CD4-positive, CD25-positive, alpha-beta regulatory T cell (primary cell): ENCODE measurements at regions not wholly inside any gene's neighbourhood (a gene's known extent, or its start where the extent isn't known, plus 50 kb on each side); places are given as distances from the start of the nearest gene placed in this dataset.
A peak's percentile ranks its signal among the peaks of the same experiment; 100 is the strongest.
"Not testable (repeated sequence)": the region's sequence is repeated elsewhere in the genome, so short reads cannot be mapped to it uniquely, and the experiment has no call there.

Experiments used
- ATAC-seq, 2 donors: fragments of 150-1000 bp; cut with Tn5 transposase; one replicate each; pipeline ENCODE4 v1.10.0; 2021; ENCODE audit warnings: low read depth in 2 of 2, moderate number of reproducible peaks in 2 of 2, moderate library complexity in 1 of 2
- DNase-seq, 3 donors: peaks; one replicate each; pipeline versions ENCODE4 v3.0.0 to v3.0.0-alpha.2; 2012 to 2022; ENCODE audit warnings: mixed read lengths in 1 of 3
- H3K27ac ChIP-seq: one replicate; pipeline ENCODE4 v1.7.0; 2013; ENCODE audit warnings: mild to moderate bottlenecking, low read length; ENCODE audit not compliant: insufficient read depth, poor library complexity, severe bottlenecking
- H3K27me3 ChIP-seq: one replicate; pipeline ENCODE4 v1.7.0; 2013; ENCODE audit warnings: low read length; ENCODE audit not compliant: control insufficient read depth, insufficient read depth
- H3K36me3 ChIP-seq: one replicate; pipeline ENCODE4 v1.7.0; 2013; ENCODE audit warnings: mild to moderate bottlenecking, low read length, moderate library complexity; ENCODE audit not compliant: control insufficient read depth, insufficient read depth
- H3K4me1 ChIP-seq: 2 replicates; pipeline ENCODE4 v1.7.0; 2013; ENCODE audit warnings: mild to moderate bottlenecking, low read length; ENCODE audit not compliant: insufficient read depth, control insufficient read depth, poor library complexity, severe bottlenecking
- H3K4me3 ChIP-seq: one replicate; pipeline ENCODE4 v1.7.0; 2013; ENCODE audit warnings: low read depth, mild to moderate bottlenecking, low read length, moderate library complexity
- H3K9me3 ChIP-seq, 2 experiments: 1 replicate in 1 of 2; 2 replicates in 1 of 2; pipeline ENCODE4 v1.7.0; 2013; ENCODE audit warnings: low read length in 2 of 2, mild to moderate bottlenecking in 1 of 2, moderate library complexity in 1 of 2; ENCODE audit not compliant: control insufficient read depth in 2 of 2
- H3K27ac Mint-ChIP-seq, 3 donors: one replicate each; pipeline ENCODE4 v1.8.0; 2020 to 2022; ENCODE audit warnings: mild to moderate bottlenecking in 3 of 3, mixed read lengths in 3 of 3, moderate library complexity in 2 of 3
- H3K27me3 Mint-ChIP-seq: one replicate; pipeline ENCODE4 v1.8.0; 2022; ENCODE audit warnings: mild to moderate bottlenecking, mixed read lengths
- H3K36me3 Mint-ChIP-seq: one replicate; pipeline ENCODE4 v1.8.0; 2020; ENCODE audit warnings: mixed read lengths
- H3K4me1 Mint-ChIP-seq, 4 donors: one replicate each; pipeline ENCODE4 v1.8.0; 2020 to 2022; ENCODE audit warnings: mixed read lengths in 4 of 4, mild to moderate bottlenecking in 1 of 4
- H3K4me3 Mint-ChIP-seq, 4 donors: one replicate each; pipeline ENCODE4 v1.8.0; 2020 to 2022; ENCODE audit warnings: mild to moderate bottlenecking in 4 of 4, mixed read lengths in 4 of 4, moderate library complexity in 3 of 4
- H3K9me3 Mint-ChIP-seq, 7 donors: one replicate each; pipeline ENCODE4 v1.8.0; 2020 to 2022; ENCODE audit warnings: mixed read lengths in 7 of 7, mild to moderate bottlenecking in 3 of 7, moderate library complexity in 2 of 7

DNA sequence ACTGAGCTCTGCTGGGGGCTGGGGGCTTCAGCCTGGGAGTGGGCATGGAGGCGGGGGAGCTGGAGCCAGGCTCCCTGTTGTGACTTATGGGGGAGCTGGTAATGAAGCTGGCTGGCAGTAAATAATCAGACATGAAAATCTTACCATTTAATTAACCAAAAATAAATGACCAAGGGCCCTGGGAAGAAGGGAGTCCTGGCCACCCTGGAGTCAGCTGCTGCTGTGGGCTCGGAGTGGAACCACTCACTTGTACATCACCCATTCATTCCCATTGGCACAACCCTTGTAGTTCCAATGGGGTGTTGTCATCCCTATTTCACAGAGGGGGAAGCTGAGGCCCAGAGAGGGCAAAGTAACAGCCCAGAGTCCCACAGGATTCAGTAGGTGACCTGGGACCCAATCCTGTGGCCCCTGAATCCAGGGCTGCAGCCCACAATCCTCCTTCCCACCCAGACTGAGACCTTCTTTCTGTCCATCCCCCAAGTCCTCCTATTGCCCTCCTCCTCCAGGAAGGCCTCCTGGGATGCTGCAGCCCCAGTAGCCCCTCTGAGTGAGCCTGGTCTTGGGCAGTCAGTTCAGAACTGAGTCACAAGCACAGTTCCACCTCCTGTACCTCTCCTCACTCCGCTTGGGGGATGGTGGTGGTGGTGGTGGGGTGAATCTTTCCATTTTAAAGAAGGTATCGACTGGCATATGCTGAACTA is 259.4 kb upstream of the MVB12B start:
- Mint-ChIP-seq H3K36me3 (no peaks in the 10 kb centered on the region), H3K9me3 (no peaks in the 10 kb centered on the region), H3K4me1 (no peaks in the 10 kb centered on the region), H3K27me3 (peaks cover 4% of the 10 kb centered on the region), H3K27ac (no peak overlapping the region), H3K4me3 (no peak overlapping the region)
- no peaks in the 10 kb centered on the region for H3K27me3 ChIP-seq
- H3K4me3 ChIP-seq: no peak overlapping the region
- DNase-seq (no peak), ATAC-seq (no peak)
- H3K36me3 ChIP-seq: no peaks in the 10 kb centered on the region
- no peaks in the 10 kb centered on the region for H3K4me1 ChIP-seq
- H3K27ac ChIP-seq: no peak overlapping the region
- no peaks in the 10 kb centered on the region for H3K9me3 ChIP-seq

GRCh38 chr9:126068534-126069230 is 257.9 kb upstream of the MVB12B start:
- H3K27me3 ChIP-seq: no peaks in the 10 kb centered on the region
- no peak for DNase-seq
- H3K9me3 Mint-ChIP-seq: peaks cover 0 to 1% (median 0%) of the 10 kb centered on the region in 7 donors
- peaks cover 4% of the 10 kb centered on the region for H3K27me3 Mint-ChIP-seq
- no peaks in the 10 kb centered on the region for H3K9me3 ChIP-seq
- no peak overlapping the region for H3K27ac ChIP-seq
- H3K27ac Mint-ChIP-seq: no peak overlapping the region
- no peak overlapping the region for H3K4me3 ChIP-seq
- no peaks in the 10 kb centered on the region for H3K4me1 ChIP-seq
- no peak overlapping the region for H3K4me3 Mint-ChIP-seq
- no peaks in the 10 kb centered on the region for H3K36me3 ChIP-seq
- no peaks in the 10 kb centered on the region for H3K36me3 Mint-ChIP-seq
- no peak for ATAC-seq
- H3K4me1 Mint-ChIP-seq: no peaks in the 10 kb centered on the region

DNA sequence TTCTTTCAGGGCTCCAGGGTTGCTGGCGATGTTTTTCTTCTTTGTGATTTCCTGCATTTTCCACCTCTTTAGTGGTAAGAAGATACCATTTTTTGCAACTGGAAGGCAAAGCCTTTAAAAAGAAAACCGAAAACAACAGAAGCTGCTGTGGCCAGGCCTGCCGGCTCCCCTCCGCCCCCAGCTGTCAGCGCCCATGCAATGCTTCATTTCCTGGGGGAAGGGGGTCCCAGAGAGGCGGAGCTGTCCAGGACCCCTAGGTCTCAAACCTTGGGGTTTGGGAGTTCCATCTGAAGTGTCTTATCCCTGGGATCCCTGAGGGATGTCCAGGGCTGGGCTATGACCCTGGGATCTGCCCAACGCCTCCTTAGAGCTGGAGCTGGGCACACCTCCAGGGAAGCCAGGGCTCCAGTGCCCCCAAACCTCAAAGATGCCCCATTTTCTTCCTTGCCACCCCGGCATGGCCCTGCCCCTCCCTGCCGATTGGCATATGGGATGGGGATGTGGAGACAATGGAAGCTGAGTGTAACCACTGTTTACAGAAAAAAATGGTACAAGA is 257.2 kb upstream of the MVB12B start:
- no peaks in the 10 kb centered on the region for H3K4me1 ChIP-seq
- DNase-seq (no peak), ATAC-seq (no peak)
- H3K4me3 Mint-ChIP-seq: no peak overlapping the region
- peaks cover 4% of the 10 kb centered on the region for H3K27me3 Mint-ChIP-seq
- H3K9me3 ChIP-seq: no peaks in the 10 kb centered on the region
- H3K27ac ChIP-seq: no peak overlapping the region
- no peak overlapping the region for H3K27ac Mint-ChIP-seq
- no peaks in the 10 kb centered on the region for H3K27me3 ChIP-seq
- no peaks in the 10 kb centered on the region for H3K36me3 ChIP-seq
- H3K4me3 ChIP-seq: no peak overlapping the region
- H3K4me1 Mint-ChIP-seq: no peaks in the 10 kb centered on the region
- H3K9me3 Mint-ChIP-seq: peaks cover 0 to 1% (median 0%) of the 10 kb centered on the region in 7 donors
- H3K36me3 Mint-ChIP-seq: no peaks in the 10 kb centered on the region

GRCh38 chr9:126070058-126070655 is 256.5 kb upstream of the MVB12B start:
- Histone ChIP-seq H3K27ac (no peak overlapping the region), H3K4me1 (no peaks in the 10 kb centered on the region), H3K4me3 (no peak overlapping the region), H3K9me3 (no peaks in the 10 kb centered on the region), H3K36me3 (no peaks in the 10 kb centered on the region), H3K27me3 (no peaks in the 10 kb centered on the region)
- Mint-ChIP-seq H3K4me3 (no peak overlapping the region), H3K36me3 (no peaks in the 10 kb centered on the region), H3K27ac (no peak overlapping the region), H3K9me3 (peaks cover 0 to 2% (median 0%) of the 10 kb centered on the region in 7 donors), H3K4me1 (no peaks in the 10 kb centered on the region), H3K27me3 (peaks cover 4% of the 10 kb centered on the region)
- DNase-seq (no peak), ATAC-seq (no peak)

DNA sequence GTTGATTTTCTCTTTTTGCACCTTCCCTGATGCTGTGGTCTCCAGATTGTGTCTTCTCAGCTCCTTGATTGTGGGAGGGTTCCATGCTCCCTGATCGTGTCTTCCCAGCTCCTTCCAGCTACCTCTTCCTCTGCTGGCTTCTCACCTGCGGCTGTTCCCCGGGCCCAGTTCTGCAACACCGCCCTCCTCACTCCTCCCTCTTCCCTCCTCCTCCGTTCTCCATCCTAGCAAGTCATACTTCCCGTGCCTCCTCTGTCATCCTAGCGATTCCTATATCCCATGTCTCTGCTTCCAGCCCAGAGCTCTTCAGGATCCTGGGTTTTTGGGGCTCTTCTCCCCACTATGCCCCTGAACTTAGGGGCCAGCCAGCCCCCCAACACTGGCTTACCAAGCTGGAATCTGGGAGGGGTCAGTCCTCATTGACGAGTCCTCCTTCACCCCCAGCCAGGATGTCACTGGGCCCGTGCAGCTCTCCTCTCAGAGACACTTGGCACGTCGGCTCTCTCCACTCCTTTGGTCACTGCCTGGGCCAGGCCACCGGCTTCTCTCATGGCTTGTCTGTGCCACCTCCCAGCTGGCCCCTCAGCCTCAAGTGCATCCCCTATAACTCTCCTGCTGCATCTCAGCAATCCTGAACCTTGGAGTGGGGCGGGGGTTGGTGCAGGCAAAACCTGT is 255.4 kb upstream of the MVB12B start:
- Histone ChIP-seq H3K4me1 (no peaks in the 10 kb centered on the region), H3K36me3 (no peaks in the 10 kb centered on the region), H3K9me3 (no peaks in the 10 kb centered on the region), H3K27ac (no peak overlapping the region), H3K4me3 (no peak overlapping the region), H3K27me3 (no peaks in the 10 kb centered on the region)
- Mint-ChIP-seq H3K4me1 (no peaks in the 10 kb centered on the region), H3K27ac (peak overlapping the region in 1 of 3 donors; percentile 20), H3K27me3 (peaks cover 4% of the 10 kb centered on the region), H3K9me3 (peaks cover 0 to 3% (median 0%) of the 10 kb centered on the region in 7 donors), H3K4me3 (no peak overlapping the region), H3K36me3 (no peaks in the 10 kb centered on the region)
- DNase-seq: no peak
- ATAC-seq: no peak

- not testable (repeated sequence) for ATAC-seq, H3K27ac ChIP-seq, H3K4me1 Mint-ChIP-seq, H3K4me3 ChIP-seq, H3K36me3 Mint-ChIP-seq, H3K27ac Mint-ChIP-seq, H3K36me3 ChIP-seq, H3K9me3 Mint-ChIP-seq, H3K27me3 ChIP-seq, H3K9me3 ChIP-seq, H3K4me3 Mint-ChIP-seq, DNase-seq, H3K27me3 Mint-ChIP-seq, H3K4me1 ChIP-seq
These were observed 249.0 kb upstream of the MVB12B start for GRCh38 chr9:126077656-126078055.

- Mint-ChIP-seq H3K36me3 (no peaks in the 10 kb centered on the region), H3K27me3 (peaks cover 8% of the 10 kb centered on the region), H3K4me3 (no peak overlapping the region), H3K9me3 (peaks cover 0 to 7% (median 0%) of the 10 kb centered on the region in 7 donors), H3K27ac (no peak overlapping the region), H3K4me1 (peaks cover 0 to 15% (median 7%) of the 10 kb centered on the region in 4 donors)
- Histone ChIP-seq H3K4me1 (peaks cover 5% of the 10 kb centered on the region), H3K4me3 (no peak overlapping the region), H3K27ac (no peak overlapping the region), H3K9me3 (no peaks in the 10 kb centered on the region), H3K36me3 (no peaks in the 10 kb centered on the region), H3K27me3 (no peaks in the 10 kb centered on the region)
- DNase-seq: no peak
- ATAC-seq: no peak
These were observed 246.0 kb upstream of the MVB12B start for GRCh38 chr9:126080641-126081040.
